ENCODE measurements at regions not wholly inside any gene's neighbourhood (a gene's known extent, or its start where the extent isn't known, plus 50 kb on each side); places are given as distances from the start of the nearest gene placed in this dataset.

DNA sequence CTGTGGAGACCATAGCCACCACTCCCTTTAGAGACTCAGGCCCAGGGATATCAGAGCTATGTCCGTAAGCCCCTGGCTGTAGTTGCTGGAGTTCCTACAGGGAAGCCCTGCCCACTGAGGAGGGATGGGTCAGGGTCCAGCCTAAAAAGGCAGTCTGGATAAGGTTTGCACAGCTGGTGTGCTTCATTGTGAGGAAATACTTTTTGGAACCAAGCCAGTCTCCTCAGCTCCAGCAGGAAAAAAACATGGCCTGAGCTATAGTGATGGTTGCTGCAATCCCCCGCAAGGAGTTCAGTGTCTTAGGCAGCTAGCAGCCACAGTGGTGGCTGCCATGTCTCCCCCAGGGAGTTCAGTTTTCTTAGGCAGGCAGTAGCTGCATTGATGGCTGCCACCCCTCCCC, 52.6 kb upstream of the CYP2C8 start:
- POLR2A ChIA-PET (ENCODE audit: low non-redundant PET): no interaction called here
- Histone ChIP-seq H3K9me3 (ENCODE audit: low read depth, low read length, poor library complexity, severe bottlenecking) (no peaks in the 10 kb centered on the region), H3K27me3 (replicated peaks; ENCODE audit: insufficient read depth, low read depth, low read length, poor library complexity) (no peaks in the 10 kb centered on the region), H3K36me3 (ENCODE audit: insufficient read depth, low read length, poor library complexity, severe bottlenecking) (no peaks in the 10 kb centered on the region), H3K27ac (ENCODE audit: low read depth, low read length, poor library complexity, severe bottlenecking) (no peak overlapping the region), H3K4me1 (ENCODE audit: insufficient read depth, low read length, poor library complexity, severe bottlenecking) (no peaks in the 10 kb centered on the region), H3K4me3 (ENCODE audit: low read depth, low read length, poor library complexity, severe bottlenecking) (no peak overlapping the region)
- no peak for TF ChIP-seq EZH2 (IDR thresholded peaks at IDR 0.05; ENCODE audit: borderline replicate concordance, low read depth, low read length, poor library complexity, severe bottlenecking)
- TF ChIP-seq, protein P1, sequence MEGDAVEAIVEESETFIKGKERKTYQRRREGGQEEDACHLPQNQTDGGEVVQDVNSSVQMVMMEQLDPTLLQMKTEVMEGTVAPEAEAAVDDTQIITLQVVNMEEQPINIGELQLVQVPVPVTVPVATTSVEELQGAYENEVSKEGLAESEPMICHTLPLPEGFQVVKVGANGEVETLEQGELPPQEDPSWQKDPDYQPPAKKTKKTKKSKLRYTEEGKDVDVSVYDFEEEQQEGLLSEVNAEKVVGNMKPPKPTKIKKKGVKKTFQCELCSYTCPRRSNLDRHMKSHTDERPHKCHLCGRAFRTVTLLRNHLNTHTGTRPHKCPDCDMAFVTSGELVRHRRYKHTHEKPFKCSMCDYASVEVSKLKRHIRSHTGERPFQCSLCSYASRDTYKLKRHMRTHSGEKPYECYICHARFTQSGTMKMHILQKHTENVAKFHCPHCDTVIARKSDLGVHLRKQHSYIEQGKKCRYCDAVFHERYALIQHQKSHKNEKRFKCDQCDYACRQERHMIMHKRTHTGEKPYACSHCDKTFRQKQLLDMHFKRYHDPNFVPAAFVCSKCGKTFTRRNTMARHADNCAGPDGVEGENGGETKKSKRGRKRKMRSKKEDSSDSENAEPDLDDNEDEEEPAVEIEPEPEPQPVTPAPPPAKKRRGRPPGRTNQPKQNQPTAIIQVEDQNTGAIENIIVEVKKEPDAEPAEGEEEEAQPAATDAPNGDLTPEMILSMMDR (conservative IDR thresholded peaks at IDR 0.05; ENCODE audit: low read depth, low read length): no peak
- intact Hi-C loops (cut with micrococcal nuclease; ENCODE audit: unreplicated experiment): no loop called here
- no TSS peak for BruUV-seq (replicated peaks)
- DNase-seq (ENCODE audit: low spot score): no peak
- CTCF ChIA-PET: no interaction called here

Measured in A673 (cell line).